ENCODE measurements at regions not wholly inside any gene's neighbourhood (a gene's known extent, or its start where the extent isn't known, plus 50 kb on each side); places are given as distances from the start of the nearest gene placed in this dataset.

DNA sequence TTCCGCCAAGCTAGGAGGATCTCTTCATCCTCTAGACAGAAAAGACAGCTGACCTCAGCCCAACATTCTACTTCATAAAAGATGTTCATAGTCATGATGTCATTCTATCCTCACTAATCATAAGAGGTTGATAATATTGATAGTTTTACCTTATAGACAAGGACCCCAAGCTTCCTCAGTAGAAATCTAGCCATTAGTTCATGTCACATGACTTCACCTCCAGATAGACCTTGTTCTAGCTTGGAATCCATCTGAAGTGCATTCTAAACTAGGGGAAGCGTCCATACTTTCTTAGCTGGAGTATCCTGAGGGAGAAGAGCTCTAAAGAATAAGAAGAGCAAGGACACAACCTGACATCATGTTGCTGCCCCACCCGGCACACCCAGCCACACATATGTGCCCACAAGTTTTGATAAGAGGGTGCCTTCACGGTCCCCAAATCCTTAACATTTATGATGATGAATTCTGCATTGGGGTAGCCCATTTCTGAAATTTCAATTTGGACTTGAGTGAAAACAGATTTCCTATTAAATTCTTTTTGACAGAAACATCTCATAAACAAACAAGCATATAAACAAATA lies 292.5 kb upstream of the STXBP5 start:
- no peak for DNase-seq (ENCODE audit: low read depth)
- TF ChIP-seq, protein P1, sequence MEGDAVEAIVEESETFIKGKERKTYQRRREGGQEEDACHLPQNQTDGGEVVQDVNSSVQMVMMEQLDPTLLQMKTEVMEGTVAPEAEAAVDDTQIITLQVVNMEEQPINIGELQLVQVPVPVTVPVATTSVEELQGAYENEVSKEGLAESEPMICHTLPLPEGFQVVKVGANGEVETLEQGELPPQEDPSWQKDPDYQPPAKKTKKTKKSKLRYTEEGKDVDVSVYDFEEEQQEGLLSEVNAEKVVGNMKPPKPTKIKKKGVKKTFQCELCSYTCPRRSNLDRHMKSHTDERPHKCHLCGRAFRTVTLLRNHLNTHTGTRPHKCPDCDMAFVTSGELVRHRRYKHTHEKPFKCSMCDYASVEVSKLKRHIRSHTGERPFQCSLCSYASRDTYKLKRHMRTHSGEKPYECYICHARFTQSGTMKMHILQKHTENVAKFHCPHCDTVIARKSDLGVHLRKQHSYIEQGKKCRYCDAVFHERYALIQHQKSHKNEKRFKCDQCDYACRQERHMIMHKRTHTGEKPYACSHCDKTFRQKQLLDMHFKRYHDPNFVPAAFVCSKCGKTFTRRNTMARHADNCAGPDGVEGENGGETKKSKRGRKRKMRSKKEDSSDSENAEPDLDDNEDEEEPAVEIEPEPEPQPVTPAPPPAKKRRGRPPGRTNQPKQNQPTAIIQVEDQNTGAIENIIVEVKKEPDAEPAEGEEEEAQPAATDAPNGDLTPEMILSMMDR (IDR thresholded peaks at IDR 0.05; ENCODE audit: control insufficient read depth, insufficient read depth, low read depth, low read length, missing control alignments), result no peak
- no peak overlapping the region for H3K4me3 ChIP-seq (ENCODE audit: control insufficient read depth, low read depth, low read length)

DNA sequence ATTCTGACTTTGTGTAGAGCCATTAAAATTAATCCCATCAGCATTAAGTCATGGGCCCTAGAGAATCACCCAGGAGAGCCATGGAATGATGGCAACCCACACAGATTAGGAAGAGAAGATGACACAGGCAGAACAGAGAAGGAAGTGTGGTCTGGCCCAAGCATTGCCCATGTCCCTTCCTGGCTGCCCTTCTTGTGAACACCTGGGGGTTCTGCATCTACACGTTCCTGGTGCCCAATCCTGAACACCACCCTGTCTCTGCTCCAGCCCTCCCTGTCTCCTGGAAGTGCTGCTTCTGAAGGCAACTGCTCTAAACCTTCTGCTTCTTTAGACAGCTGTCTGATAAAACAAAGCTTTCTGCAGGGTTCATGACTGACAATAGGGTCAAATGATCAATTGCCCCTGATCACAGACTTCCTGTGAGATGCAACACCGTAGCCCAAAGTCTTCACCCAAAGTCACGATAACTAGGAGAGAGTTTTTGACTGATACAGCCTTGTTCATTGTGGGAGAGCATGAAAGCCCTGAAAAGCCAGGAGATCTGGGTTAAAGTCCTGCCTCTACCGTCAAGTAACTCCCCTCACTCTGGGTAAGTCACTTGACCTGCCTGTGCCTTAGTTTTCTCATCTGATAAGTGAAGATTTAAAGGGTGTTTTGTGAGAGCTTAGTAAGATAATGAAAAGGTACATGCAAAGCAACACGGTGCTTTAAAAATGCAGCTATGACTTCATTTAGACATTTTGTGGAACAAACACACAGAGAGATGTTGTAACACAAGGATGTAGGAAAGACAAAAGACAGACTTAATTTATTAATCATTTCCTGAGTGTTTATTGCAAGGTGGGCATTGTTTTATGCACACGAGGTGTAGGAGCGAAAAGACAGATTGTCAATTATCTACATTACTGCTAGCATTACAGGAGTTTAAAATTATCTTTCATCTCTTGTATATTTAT lies 291.2 kb upstream of the STXBP5 start:
- TF ChIP-seq, protein P1 (IDR thresholded peaks at IDR 0.05; ENCODE audit: control insufficient read depth, insufficient read depth, low read depth, low read length, missing control alignments), result no peak
- H3K4me3 ChIP-seq (ENCODE audit: control insufficient read depth, low read depth, low read length), result no peak overlapping the region
- DNase-seq (ENCODE audit: low read depth), result no peak

DNA sequence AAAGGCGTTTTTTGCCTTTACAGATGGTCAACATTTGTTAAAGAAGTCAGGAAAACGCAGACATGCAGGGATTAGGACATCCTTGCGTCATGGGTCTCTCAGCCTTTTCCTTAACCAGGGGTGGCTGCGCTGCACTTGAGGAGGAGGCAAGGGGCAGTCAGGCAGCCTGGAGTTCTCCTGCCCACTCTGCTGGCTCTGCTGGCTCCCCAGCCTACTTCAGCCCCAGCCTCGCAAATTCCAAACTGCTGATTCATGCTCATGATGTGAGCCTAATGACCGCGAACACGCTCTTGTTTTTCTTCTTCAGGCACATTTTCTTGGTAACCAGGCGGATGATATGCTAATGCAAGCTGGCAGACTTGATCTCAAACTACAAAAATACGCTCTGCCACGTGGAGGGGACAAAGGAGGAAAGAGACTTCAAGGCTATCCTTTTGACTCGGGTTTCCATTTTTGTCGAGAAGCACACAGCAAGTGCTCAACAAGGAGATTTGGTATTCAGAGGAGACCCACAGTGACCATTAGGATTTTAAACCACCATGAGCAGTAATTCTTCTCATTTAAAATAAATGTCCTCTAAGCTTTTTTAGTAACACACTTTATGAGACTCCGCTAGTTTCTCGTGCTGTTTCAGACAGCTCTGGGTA lies 290.3 kb upstream of the STXBP5 start:
- peak; percentile 98 for DNase-seq (ENCODE audit: low read depth)
- H3K4me3 ChIP-seq (ENCODE audit: control insufficient read depth, low read depth, low read length), result peak overlapping the region; percentile 23
- TF ChIP-seq, protein P1 (IDR thresholded peaks at IDR 0.05; ENCODE audit: control insufficient read depth, insufficient read depth, low read depth, low read length, missing control alignments), result no peak

DNA sequence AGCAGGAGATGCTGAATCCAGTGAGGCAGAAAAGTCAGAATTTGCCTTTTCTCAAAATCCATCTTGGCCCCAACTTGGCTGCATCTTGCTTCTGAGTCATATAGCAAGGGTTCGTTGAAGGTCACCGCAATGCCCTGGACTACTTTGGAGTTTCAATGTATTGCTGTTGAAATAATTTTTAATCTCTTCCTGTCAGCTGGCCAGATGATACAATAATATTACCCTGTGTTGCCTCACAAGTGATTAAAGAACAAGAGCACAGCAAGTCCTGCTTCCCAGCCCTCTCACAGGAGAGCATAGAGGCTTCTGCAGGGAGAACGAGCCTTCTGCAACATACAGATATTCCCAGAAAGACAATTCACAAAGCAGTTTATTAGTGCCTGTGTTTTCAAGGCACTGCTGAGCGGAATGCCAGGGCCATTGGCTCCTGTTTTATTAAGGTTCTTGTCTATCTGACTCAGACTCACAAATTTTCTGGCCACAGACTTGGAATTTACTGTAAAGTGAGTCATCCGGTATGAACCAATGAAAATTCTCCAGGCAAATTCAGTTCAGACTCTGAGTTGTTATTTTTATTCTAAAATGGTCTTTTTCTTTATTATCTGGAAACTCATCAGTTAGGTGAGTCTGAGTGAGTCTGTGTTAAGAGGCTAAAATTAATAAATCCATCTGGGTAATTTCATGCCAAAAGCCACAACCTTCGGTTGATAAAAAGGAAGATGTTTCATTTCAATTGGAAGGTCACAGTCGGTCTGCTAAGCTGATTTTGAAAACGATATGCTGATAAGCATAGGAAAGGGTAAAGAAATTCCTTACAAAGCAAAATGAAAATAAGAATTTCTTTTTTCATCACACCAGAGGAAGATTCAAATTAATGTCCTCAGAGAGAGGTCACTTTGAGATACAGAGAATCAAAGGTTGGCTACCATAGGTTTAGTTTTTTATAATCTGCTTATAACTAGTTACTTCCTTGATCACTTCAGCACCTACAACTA lies 289.4 kb upstream of the STXBP5 start:
- peak overlapping the region; percentile 23 for H3K4me3 ChIP-seq (ENCODE audit: control insufficient read depth, low read depth, low read length)
- peak; percentile 95 for DNase-seq (ENCODE audit: low read depth)

DNA sequence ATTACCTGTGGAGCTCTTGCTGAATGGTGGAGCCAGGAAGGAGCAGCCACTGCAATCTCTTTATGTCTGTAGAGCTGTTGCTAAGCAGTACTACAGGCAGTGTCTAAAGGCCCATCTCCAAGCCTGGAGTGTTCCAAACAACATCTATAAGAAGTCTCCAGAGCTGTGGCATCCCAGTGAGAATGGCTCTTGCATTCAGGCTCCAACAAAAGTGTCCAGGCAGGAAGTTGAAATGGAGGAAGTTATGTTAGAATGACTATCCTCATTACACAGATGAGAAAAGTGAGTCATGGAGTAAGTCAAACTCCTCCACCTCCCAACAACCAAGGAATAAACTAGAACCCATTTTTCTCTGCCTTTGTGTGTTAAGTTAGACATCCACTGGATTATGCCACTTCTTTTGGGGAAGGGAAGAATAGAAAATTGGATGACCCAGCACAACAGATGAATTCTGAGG lies 288.5 kb upstream of the STXBP5 start:
- DNase-seq (ENCODE audit: low read depth), result no peak
- TF ChIP-seq, protein P1 (IDR thresholded peaks at IDR 0.05; ENCODE audit: control insufficient read depth, insufficient read depth, low read depth, low read length, missing control alignments), result no peak
- H3K4me3 ChIP-seq (ENCODE audit: control insufficient read depth, low read depth, low read length), result peak overlapping the region; percentile 4

More for the DNA sequence above, 289.4 kb upstream of the STXBP5 start:
- TF ChIP-seq, protein P1 (IDR thresholded peaks at IDR 0.05; ENCODE audit: control insufficient read depth, insufficient read depth, low read depth, low read length, missing control alignments), result no peak
